HG02798 (cell line): ENCODE measurements at regions not wholly inside any gene's neighbourhood (a gene's known extent, or its start where the extent isn't known, plus 50 kb on each side); places are given as distances from the start of the nearest gene placed in this dataset.
"Not testable (repeated sequence)": the region's sequence is repeated elsewhere in the genome, so short reads cannot be mapped to it uniquely, and the experiment has no call there.

Experiments used
- ATAC-seq: cut with Tn5 transposase; IDR thresholded peaks from one replicate; pipeline ENCODE4 v1.9.1; 2021; ENCODE audit warnings: mild to moderate bottlenecking; ENCODE audit not compliant: unreplicated experiment, poor library complexity

DNA sequence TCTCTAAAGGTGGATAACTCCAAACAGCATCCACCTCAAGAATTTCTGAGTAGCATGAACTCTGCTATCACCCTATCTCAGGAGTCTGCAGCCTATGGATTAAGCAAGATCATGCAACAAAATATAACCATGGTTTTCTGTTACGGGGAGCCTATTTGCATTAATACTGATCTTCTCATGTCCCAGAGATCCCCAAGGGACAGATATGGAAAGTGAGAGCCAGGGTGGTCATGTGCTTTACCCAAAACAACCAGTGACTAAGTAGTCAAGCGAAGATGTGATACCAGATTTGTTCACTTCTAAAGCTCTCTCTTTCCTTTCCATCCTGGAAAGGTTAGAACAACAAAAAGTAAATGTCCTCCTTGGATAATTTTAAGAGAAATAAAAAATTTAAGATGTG is 125.1 kb downstream of the PRRX1 start:
- peak; percentile 53 for ATAC-seq

DNA sequence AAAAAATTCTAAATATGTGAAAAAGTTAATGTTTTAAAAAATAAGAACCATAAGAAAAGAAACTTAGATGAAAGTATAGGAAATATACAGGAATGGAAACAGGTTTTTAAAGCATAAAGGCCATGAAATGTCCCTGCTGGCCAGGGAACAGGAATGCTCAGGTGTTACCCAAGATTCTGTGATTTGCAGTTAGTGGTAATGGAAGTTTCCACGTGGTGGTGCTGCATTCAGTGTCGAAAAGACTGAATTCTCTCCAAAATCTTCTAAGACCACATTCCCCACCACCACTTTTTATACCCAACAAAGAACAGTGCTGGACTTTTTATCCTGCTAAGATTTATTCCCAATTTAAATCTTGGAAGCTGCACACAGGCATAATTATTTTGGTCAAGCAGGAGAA is 126.2 kb downstream of the PRRX1 start:
- ATAC-seq, result no peak

DNA sequence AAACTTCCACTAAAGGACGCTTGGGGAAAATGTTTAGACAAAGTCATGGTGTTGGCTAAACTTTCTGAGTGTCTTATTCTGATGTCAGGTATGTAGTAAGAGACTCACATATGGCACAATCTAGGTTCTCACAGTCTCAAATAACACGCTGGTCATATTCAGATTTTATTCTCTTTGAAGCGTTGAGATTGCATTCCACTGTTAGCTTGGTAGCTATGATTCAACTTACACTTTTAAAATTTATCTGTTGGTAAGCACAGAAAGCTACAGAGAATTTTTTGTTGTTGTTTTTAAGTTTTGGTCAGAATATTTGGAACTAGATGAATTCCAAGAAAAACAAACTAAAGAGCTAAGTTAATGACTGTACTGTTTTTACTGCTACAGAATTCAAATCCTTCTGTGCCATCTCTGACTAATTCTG is 126.7 kb downstream of the PRRX1 start:
- no peak for ATAC-seq

DNA sequence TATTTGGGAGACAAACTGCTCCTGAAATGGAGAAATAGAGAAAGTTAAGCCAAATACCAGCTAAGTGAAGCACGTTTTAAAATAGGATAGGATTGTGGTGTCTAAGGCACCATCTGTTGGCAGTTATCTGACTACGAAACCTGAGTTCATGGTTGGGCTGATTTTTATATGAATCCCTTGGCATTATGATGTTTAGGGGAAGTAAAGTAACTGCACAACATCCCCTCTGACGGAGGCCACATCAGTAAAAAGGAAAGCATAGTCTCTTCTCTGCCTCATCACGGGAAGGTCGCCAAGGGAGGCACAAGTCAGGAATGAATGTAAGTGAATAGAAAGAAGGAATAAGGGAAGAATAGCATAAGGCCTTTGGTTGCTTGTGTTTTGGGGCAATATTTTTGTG is 128.0 kb downstream of the PRRX1 start:
- ATAC-seq, result no peak

DNA sequence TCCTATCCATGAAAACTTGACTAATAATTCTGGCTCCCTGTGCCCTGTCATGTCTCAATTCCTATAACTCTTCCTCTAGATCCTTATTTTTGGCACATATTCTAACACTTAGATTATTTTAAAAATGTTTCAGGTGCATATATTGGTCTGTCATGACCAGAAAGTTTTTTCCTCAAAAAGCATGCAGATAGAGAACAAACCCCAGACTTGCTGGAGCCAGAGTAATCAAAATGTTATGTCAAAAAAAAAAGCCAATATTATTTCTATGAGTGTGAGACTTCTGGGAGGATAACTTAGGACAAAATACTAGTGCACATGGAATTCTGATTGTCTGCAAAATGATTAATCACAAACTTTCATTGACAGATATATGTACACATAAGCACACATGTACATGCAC is 135.1 kb upstream of the MROH9 start:
- ATAC-seq, result no peak

DNA sequence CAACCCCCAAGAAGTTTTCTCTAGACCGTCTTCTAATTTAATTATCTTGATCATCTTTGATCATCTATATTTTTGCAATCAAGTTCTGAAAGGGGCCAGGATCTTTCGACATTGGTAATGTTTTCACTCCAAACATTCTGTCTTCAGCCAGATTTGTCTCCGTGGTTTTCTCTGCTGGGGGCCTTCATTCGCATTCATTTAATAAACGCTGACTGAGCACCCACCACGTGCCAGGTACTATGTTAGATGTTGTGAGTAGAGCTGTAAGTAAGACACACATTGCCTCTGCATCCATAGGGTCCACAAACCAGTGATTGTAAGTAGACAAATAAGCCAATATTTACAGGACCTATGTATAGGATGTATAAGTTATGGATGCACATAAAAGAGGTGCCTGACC is 134.5 kb upstream of the MROH9 start:
- no peak for ATAC-seq

DNA sequence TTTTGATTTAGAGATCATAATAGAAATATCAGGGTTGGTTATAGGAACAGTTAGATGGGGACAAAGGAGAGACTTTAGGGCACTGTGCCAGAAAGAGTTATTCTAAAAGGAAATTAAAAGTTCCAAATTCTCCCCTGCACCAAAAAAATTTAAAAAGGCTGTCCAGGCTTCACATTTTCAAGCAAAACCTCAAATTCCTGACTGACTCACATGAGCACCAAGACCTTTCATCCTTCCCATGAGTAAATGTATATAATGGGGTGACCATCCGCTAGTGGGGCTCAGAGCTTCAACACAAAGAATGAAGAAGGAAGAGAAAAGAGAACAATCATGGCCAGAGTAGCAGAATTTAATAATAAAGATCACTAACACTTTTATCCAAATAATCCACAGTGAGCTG is 131.6 kb upstream of the MROH9 start:
- no peak for ATAC-seq

DNA sequence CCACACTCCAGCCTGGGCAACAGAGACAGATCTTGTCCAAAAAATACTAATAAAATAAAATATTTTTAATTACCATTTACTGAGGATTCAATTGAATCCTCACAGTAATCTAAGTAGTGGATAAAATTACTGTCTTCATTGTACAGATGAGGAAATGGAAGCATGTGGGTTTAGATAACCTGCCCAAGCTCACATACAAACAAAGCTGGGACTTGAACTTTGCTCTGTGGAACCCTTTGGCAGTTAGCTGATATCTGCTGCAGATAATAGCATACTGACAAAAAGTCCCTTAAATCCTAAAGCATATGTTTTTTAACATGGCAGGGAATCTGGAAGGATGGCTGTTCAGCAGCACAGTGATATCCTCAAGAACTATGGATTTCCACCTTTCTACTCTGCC is 130.9 kb upstream of the MROH9 start:
- ATAC-seq, result no peak

DNA sequence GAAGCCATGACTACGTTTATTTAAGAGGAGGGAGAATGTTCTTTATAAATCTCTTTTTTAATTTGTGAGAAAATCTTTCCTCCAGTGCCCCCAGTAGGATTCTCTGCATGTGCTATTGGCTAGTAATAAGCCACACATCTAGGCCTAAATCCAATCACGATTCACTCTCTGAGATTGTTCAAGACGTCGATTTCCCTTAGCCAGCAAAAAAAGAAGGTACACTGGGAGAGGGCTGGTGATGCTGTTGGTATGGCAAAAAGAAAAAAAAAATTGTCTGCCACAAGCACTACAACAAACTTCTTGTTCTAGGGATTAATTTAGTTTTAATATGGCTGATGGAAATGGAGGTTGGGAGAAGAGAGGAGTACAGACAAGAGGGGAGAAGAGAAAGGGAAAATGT is 130.5 kb upstream of the MROH9 start:
- no peak for ATAC-seq

DNA sequence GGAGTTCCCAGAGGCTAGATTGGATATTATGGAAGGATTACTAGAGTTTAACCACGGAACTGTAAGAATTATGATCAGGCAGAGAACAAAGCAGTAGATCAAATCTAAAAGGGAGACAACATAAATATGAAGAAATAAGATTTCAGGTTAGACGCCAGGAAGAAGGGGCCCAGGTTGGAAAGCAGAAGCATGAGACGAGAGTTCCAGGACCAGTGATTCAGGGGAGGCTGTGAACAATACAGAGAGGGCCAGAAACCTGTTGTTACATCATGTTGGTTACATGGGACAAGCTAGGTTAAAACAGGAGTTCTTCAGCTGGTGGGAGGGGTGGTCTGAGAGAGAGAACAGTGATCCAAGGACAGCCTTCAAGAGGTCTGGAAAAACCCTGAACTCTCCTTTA is 128.4 kb upstream of the MROH9 start:
- no peak for ATAC-seq

DNA sequence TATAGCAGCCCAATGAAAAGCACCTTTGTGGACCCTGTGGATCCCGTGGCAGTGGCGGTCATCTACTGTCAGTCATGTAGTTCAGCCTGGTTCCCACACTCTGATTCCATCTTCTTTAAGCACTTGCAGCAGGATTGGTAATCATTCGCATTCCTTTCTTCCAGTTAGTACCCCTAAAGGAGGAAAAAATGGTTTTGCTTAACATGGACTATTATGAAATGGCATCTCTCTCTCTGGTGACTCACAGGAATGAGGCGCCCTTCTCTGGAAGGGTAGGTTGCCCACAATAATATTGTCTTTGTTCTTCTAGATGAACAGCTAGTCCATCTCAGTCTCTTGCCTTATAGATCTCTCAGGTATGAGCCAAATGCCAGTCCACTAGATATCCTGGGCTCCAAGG is 127.9 kb upstream of the MROH9 start:
- ATAC-seq, result no peak

DNA sequence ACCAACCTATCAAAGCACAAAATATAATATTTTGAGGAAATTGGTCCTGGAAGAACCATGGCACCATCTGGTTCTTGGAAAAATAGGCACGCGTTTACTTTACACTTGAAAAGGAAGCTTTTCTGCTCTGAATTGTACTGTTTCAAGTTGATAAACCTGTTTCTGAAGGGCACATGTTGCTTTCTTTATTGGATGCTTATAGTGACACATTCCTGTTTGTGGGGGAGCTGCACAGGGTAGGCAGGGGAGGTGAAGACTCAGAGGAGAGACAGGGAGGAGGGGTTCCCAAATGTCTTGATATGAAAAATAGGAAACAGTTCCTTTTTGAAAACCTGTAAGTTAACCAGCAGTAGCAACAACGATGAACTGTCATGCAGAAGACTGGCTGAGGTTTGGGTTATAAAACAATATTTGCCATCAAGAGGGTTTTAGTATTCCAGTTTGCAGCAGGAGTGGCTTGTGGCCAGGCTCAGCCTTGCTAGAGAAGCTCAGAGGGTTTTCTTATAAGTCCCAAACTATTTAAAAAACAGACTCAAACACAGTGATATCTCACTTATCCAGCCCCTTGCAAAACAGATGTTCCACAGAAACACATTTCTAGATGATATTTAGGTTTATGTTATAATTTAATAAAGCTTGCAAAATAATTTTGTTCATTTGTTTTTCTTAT is 127.0 kb upstream of the MROH9 start:
- ATAC-seq, result no peak

DNA sequence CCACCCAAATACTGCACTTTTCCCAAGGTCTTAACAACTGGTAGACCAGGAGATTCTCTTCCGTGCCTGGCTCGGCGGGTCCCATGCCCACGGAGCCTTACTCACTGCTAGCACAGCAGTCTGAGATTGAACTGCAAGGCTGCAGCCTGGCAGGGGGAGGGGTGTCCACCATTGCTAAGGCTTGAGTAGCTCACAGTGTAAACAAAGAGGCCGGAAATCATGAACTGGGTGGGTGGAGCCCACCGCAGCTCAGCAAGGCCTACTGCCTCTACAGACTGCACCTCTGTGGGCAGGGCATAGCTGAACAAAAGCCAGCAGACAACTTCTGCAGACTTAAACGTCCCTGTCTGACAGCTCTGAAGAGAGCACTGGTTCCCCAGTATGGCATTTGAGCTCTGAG is 124.3 kb upstream of the MROH9 start:
- ATAC-seq, result not testable (repeated sequence)

DNA sequence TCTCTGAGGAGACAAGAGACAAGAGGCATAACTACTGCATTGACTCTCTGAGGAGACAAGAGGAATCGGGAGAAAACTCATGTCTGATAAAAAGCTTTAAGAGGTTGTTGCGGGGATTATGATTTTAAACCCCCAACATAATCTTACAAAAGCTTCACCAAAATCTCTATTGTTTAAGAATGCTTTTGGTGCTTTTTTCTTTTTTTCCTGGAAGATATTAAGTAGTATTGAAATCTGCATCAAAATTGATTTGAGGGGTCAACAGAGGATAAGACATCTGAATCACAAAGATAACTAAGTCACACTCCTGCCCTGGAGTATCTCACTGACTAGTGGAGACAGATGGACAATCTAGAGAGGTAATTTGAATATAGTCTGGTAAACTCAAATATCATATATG is 115.6 kb upstream of the MROH9 start:
- ATAC-seq, result no peak

DNA sequence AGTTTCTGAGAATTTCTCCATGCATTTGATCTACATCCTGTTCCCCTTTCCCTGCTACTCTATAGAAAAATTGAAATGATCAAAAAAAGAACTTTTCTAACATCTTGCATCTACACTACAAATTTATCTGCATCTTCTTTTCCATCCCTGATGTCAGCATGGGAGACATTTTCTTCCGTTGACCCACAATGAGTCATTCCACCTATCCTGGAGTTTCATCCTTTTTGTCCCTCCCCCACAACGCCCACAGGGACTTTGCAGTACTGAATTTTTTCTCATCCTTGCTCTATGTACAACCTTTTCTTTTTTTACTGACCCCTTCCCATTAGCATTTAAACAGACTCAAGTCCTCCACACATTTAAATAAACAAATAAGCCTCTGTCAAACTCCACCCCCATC is 112.2 kb upstream of the MROH9 start:
- ATAC-seq, result no peak

DNA sequence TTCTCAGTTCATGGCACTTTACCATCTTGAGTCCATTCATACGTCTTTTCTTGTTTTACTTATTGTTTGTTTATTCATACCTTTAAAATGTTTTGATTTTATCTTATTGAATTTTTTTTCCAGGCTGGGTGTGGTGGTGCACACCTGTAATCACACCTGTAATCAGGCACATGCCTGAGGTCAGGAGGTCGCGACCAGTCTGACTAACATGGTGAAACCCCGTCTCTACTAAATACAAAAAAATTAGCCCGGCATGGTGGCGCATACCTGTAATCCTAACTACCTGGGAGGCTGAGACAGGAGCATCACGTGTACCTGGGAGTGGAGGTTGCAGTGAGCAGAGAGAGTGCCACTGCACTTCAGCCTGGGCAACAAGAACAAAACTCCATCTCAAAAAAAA is 104.1 kb upstream of the MROH9 start:
- ATAC-seq, result no peak

DNA sequence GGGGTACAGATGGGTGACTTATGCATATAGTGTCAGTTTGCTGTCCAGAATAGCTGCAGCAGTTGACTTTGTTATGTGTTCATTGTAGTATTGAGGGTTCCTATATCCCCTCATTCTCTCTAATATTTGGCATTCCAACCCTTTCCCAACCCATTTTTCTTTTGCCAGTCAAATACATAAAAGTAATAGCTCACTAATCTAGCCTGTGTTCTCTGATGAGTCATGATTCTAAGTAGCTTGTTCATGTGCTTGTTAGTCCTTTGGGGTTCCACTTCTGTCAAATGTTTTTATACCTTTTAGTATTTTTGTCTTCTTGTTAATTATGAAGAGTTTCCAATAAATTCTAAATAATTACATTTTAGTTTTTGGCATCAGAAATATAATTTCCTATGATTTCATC is 99.2 kb upstream of the MROH9 start:
- ATAC-seq, result no peak

DNA sequence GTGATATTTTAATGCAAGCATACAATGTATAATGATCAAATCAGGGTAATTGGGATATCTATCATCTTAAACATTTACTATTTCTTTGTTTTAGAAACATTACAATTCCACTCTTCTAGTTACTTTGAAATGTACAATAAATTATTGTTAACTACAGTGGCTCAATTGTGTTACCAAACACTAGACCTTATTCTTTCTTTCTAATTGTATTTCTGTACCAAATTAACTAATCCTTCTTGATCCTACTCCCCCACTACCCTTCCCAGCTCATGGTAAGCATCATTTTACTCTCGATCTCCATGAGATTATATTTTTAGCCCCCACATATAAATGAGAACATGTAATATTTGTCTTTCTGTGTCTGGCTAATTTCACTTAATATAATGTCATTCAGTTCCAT is 95.0 kb upstream of the MROH9 start:
- no peak for ATAC-seq

DNA sequence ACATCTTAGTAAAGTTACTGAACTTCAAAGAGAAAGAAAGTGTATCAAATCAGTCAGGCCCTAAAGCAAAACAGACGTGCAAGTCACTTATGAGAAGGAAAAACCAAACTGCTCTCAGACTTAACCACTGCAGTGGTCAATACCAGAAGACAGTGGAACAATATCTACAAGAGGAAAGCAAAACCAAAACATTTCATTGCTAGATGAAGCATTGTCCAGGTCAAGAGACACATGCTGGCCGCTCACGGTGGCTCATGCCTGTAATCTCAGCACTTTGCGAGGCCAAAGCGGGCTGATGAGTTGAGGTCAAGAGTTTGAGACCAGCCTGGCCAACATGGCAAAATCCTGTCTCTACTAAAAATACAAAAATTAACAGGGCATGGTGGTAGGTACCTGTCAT is 82.0 kb upstream of the MROH9 start:
- peak; percentile 85 for ATAC-seq

DNA sequence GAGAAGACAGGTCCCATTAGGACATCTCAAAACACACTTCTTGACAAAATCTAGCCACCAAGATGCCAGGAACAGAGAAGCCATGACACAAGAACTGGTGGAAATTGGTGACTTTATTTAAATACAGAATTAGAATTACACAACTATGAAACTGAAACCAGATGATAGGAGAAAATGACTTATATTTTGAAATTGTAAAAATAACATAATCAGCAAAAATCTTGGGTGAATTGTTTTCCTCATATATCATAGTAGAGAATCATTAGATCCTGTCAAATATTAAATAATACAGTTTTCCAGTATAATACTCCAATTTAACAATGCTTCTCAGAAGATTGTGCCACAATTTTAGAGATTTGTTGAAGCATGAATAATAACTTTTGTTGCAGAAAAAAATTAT is 81.5 kb upstream of the MROH9 start:
- ATAC-seq, result no peak

DNA sequence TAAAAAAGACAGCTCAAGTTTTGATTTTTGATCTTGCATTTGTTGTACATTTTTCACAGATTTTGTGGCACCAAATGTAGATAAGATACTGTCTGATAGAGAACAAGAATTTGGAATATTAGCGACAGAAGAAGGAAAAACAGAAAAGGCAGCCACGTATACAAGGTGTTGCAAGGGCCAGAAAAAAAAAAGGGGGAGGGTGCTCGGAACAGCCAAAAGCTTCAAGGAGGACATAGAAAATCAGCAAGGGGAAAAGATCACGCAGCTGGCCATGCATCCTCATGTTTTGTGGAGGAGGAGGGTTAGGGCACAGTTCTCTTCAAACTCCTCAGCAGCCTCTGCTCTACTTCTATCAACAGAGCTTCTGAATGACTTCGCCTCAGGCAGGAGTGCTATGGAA is 80.7 kb upstream of the MROH9 start:
- ATAC-seq, result no peak

DNA sequence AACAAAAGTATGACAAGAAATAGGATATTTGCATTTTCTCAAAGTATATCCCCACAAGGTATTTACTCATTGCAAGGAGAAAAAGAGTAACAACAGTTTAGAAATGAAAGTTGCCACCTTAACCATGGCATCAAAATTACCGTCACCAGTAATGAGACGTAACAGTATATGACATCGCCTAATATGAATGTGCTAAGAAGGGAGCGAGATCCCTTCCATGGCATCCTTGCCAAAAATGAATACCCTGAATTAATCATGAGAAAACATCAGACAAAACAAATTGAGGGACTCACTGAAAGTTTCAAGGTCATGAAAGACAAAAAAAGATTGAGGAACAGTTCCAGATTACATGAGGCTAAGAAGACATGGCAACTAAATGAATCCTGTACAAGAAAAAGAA is 78.9 kb upstream of the MROH9 start:
- ATAC-seq, result no peak

DNA sequence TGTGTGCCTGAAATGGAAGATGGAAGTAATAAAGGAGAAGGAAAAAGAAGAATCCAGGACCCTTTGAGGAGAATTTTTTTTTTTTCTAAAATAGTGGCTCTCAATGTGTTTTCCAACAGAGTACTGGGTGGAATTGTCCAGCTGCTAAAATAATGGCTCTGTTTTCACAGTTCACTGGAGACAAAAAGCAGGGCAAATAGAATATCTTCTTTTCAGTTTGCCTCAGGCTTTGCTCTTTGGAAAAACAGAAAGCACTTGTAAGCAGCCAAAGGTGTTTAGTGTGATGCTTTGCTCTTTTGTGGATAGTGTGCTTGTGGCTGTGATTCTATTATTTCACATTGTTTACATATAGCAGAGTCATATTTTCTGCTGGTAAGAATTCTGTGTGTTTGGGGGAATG is 77.4 kb upstream of the MROH9 start:
- ATAC-seq, result no peak
